GM12872 (cell line): ENCODE measurements at regions not wholly inside any gene's neighbourhood (a gene's known extent, or its start where the extent isn't known, plus 50 kb on each side); places are given as distances from the start of the nearest gene placed in this dataset.

ENCODE experiments used
- CTCF ChIP-seq: IDR thresholded peaks from 3 replicates; pipeline ENCODE4 v1.5.1; 2011; ENCODE audit warnings: low read depth, mild to moderate bottlenecking, low read length, moderate library complexity; ENCODE audit not compliant: insufficient read depth

DNA sequence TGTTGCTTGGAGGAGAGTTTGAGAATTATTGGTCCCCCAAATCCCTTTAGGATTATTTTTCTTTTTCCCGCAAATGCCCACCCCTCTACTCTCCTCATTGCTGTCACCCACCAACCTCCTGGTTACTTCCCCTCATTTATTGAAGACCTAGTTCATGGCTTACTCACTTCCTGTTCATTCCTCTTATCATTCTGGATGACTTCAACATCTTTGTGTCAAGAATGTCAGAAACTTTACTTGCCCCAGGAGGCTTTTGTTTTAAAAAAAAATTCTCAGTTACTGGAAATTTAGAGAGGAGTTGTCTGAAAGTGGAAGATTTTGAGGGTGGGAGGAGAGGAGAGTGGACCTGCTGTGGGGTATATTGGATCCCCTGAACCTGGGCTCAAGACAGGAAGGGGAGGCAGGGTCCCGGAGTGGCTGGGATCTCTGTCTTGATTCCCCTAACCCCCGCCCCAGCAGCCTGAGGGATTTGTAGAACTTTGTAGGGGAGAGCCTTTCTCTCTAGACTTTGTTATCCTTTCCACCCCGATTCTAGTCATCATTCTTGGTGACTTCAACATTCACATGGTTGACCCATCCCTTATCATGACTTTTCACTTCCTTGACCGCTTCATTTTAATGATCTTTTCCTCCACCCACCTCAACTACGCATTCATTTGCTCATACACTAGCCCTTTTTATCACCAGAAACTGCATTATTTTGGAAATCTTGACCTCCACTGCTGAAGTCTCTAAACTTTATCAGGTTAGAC is 69.9 kb upstream of the ESX1 start:
- TF ChIP-seq CTCF, result no peak

DNA sequence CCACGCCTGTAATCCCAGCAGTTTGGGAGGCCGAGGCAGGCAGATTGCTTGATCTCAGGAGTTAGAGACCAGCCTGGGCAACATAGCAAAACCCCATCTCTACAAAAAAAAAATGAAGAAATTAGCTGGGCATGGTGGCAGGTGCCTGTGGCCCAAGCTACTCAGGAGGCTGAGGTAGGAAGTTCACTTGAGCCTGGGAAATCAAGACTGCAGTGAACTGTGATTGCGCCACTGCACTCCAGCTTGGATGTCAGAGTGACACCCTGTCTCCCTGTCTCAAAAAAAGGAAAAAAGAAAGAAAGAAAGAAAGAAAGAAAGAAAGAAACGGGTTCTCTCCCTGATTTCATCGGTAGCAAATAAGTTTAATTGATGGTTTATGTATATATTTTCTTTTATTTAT is 64.6 kb upstream of the ESX1 start:
- TF ChIP-seq CTCF, result no peak

DNA sequence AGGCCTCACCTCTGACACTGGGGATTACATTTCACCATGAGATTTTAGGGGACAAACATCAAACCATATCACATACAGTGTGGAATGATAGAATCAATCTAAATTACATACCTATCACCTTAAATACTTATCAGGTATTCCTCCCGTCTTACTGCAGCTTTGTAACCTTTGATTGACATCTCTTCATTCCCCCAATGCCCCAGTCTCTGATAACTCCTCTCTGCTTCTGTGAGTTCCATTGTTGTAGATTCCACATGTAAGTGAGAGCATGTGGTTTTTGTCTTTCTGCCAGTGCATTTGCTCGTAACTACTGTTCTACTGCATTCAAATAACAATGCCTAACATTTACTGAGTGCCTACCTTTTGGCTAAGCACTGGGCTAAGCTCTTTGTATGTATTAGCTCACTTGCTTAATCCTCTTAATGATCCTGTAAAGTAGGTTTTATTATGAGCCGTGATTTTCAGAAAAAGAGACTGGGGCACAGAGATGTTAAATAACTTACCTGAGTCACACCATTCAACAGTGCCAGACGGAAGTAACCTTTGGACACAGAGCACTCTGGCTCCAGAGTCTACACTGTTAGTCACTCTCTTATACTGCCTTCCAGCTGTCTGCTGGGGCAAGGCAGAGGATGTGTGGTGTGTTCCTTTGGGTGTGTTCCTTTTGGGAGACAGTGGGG is 63.7 kb upstream of the ESX1 start:
- no peak for TF ChIP-seq CTCF

DNA sequence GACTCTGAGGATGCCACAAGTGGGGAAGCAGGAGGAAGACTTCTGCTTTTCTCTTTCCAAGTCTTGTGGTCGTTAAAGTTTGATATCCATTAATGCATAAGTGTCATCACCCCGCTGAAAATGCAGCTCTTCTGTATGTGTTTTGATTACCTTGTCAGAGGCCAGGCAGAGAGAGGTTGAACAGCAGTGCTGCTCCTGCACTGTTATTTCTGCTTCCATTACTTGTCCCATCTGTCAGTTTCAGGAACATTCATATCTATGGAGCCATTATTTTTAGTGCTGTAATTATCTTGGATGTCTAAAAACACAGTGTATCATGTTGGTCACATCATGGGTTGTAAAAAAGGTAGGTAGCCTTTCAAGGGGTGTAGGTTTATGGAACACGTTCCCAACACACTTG is 62.0 kb upstream of the ESX1 start:
- no peak for TF ChIP-seq CTCF

- no peak for TF ChIP-seq CTCF
Measured at GRCh38 chrX:104315555-104315954, 60.8 kb upstream of the ESX1 start.

DNA sequence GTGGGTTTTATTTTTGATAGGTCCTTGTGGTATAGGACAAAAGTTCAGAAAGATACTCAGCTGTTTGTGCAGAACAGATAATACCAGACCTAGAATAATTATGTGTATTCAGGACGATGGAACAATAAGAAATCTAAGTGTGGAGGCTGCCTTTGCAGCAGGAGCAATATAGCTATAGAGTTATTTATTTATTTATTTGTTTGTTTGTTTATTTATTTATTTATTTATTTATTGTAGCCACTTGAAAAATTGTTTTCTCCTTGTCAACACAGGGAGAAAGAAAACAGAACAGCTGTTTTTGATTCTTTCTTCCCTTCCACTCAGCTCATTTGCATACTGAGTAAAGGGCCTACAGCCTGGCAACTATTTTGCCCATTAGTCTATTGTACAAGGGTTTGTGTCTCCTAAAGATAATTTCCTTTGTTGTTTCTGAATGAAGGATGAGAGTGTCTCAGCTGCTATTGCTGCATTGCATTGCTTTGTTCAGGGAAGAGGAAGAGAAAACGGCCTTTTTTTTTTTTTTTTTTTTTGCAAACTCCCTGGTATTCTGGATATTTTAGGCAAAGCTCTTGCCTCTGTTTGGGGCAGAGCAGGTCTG is 56.0 kb upstream of the ESX1 start:
- no peak for TF ChIP-seq CTCF

DNA sequence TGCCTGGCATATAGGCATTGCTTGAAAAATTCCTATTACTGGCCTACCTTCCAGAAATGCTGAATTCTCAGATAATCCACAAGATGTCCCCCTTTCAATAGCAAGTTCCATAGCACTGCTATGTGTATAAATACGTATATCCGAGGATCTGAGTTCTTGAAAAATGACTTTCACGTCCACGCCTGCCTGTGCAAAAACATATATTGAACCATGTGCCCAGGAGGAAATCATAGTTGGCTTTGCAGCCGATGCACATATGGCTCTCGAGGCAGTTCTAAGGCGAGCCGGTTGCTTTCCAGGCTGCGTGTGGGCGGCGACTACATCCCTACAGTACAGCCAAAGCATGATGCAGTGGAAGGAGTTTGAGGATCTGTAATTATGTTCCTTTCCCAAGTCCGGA is 55.4 kb upstream of the ESX1 start:
- no peak for TF ChIP-seq CTCF
